ENCODE measurements at regions not wholly inside any gene's neighbourhood (a gene's known extent, or its start where the extent isn't known, plus 50 kb on each side); places are given as distances from the start of the nearest gene placed in this dataset.

GRCh38 chr3:193932576-193932975, 203.4 kb upstream of the HES1 start:
- Histone ChIP-seq H3K4me2 (ENCODE audit: control insufficient read depth, extremely low read depth, insufficient read depth, low read depth, low read length) (no peak overlapping the region), H3K36me3 (ENCODE audit: control insufficient read depth in 2 of 2, extremely low read depth in 1 of 2, insufficient read depth in 2 of 2, low read length in 2 of 2) (no peaks in the 10 kb centered on the region), H3K4me1 (ENCODE audit: control insufficient read depth, extremely low read depth, insufficient read depth, low read length) (no peaks in the 10 kb centered on the region), H3K27ac (ENCODE audit: control insufficient read depth, insufficient read depth, low read length) (no peak overlapping the region), H3K27me3 (ENCODE audit: control insufficient read depth, extremely low read depth, insufficient read depth, low read length) (no peaks in the 10 kb centered on the region), H3K9ac (ENCODE audit: control insufficient read depth, extremely low read depth, insufficient read depth, low read length) (no peak overlapping the region), H4K20me1 (ENCODE audit: control insufficient read depth, extremely low read depth, insufficient read depth, low read length) (no peaks in the 10 kb centered on the region), H3K9me1 (ENCODE audit: control insufficient read depth, extremely low read depth, insufficient read depth, low read length) (no peaks in the 10 kb centered on the region), H3K9me3 (ENCODE audit: control insufficient read depth, low read depth, low read length) (peaks cover 3% of the 10 kb centered on the region), H3K4me3 (ENCODE audit: control insufficient read depth in 2 of 3, extremely low read depth in 1 of 3, insufficient read depth in 2 of 3, low read depth in 1 of 3, low read length in 3 of 3) (no peak overlapping the region), H2AFZ (ENCODE audit: control insufficient read depth, low read length) (no peak overlapping the region), H3K79me2 (ENCODE audit: control insufficient read depth, insufficient read depth, low read length) (no peaks in the 10 kb centered on the region)
- dilution Hi-C loops (cut with MboI; ENCODE audit: extremely low pct_ligation_motif_present, low sequenced_read_pairs): no loop called here
- FAIRE-seq (no peak), DNase-seq (ENCODE audit: low read depth, low spot score) (no peak)
- no peak for TF ChIP-seq EZH2 (IDR thresholded peaks at IDR 0.05; ENCODE audit: low read length)
- TF ChIP-seq CTCF (optimal IDR thresholded peaks at IDR 0.05 in 1 of 3, IDR thresholded peaks at IDR 0.05 in 1 of 3, conservative IDR thresholded peaks at IDR 0.05 in 1 of 3; ENCODE audit: extremely low read depth in 1 of 3, insufficient read depth in 2 of 3, low read length in 3 of 3): no peak

- Histone ChIP-seq H3K9ac (ENCODE audit: control insufficient read depth, extremely low read depth, insufficient read depth, low read length) (no peak overlapping the region), H3K79me2 (ENCODE audit: control insufficient read depth, insufficient read depth, low read length) (no peaks in the 10 kb centered on the region), H3K9me3 (ENCODE audit: control insufficient read depth, low read depth, low read length) (peaks cover 3% of the 10 kb centered on the region), H3K36me3 (ENCODE audit: control insufficient read depth in 2 of 2, extremely low read depth in 1 of 2, insufficient read depth in 2 of 2, low read length in 2 of 2) (no peaks in the 10 kb centered on the region), H2AFZ (ENCODE audit: control insufficient read depth, low read length) (no peak overlapping the region), H3K9me1 (ENCODE audit: control insufficient read depth, extremely low read depth, insufficient read depth, low read length) (no peaks in the 10 kb centered on the region), H3K27me3 (ENCODE audit: control insufficient read depth, extremely low read depth, insufficient read depth, low read length) (no peaks in the 10 kb centered on the region), H3K4me3 (ENCODE audit: control insufficient read depth in 2 of 3, extremely low read depth in 1 of 3, insufficient read depth in 2 of 3, low read depth in 1 of 3, low read length in 3 of 3) (no peak overlapping the region), H4K20me1 (ENCODE audit: control insufficient read depth, extremely low read depth, insufficient read depth, low read length) (no peaks in the 10 kb centered on the region), H3K4me1 (ENCODE audit: control insufficient read depth, extremely low read depth, insufficient read depth, low read length) (no peaks in the 10 kb centered on the region), H3K4me2 (ENCODE audit: control insufficient read depth, extremely low read depth, insufficient read depth, low read depth, low read length) (no peak overlapping the region), H3K27ac (ENCODE audit: control insufficient read depth, insufficient read depth, low read length) (no peak overlapping the region)
- dilution Hi-C loops (cut with MboI; ENCODE audit: extremely low pct_ligation_motif_present, low sequenced_read_pairs): no loop called here
- DNase-seq (ENCODE audit: low read depth, low spot score) (no peak), FAIRE-seq (no peak)
- TF ChIP-seq CTCF (optimal IDR thresholded peaks at IDR 0.05 in 1 of 3, IDR thresholded peaks at IDR 0.05 in 1 of 3, conservative IDR thresholded peaks at IDR 0.05 in 1 of 3; ENCODE audit: extremely low read depth in 1 of 3, insufficient read depth in 2 of 3, low read length in 3 of 3) (no peak), EZH2 (IDR thresholded peaks at IDR 0.05; ENCODE audit: low read length) (no peak)
Measured at GRCh38 chr3:193933451-193933850, 202.5 kb upstream of the HES1 start.

All from keratinocyte (primary cell).